HG03520 (cell line): ENCODE measurements at regions not wholly inside any gene's neighbourhood (a gene's known extent, or its start where the extent isn't known, plus 50 kb on each side); places are given as distances from the start of the nearest gene placed in this dataset.
"Not testable (repeated sequence)": the region's sequence is repeated elsewhere in the genome, so short reads cannot be mapped to it uniquely, and the experiment has no call there.

ENCODE experiments used
- ATAC-seq: cut with Tn5 transposase; IDR thresholded peaks from one replicate; pipeline ENCODE4 v1.9.1; 2021; ENCODE audit warnings: mild to moderate bottlenecking, moderate library complexity; ENCODE audit not compliant: unreplicated experiment

- no peak for ATAC-seq
Measured at GRCh38 chr10:3876350-3876962, 91.4 kb upstream of the KLF6 start.

DNA sequence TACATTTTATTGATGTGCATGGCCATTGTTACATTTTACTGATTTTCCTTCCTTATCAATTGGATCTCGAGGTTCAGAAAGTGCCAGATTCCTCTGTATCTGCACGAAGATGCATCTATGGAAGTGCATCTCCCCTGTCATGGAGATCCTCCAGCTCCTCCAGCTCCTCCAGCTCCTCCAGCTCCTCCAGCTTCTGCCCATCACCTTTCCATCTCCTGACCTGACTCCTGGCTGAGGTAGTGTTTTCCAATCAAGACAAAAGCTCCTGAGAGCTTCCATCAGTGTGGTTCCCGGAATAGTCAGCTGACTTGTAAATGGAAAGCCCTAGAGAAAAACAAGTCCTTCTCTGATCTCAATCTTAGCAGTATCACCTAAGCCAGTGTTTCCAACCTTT lies 90.8 kb upstream of the KLF6 start:
- no peak for ATAC-seq

GRCh38 chr10:3874990-3875841 lies 90.2 kb upstream of the KLF6 start:
- ATAC-seq: peak; percentile 57

GRCh38 chr10:3874610-3874989 lies 89.6 kb upstream of the KLF6 start:
- ATAC-seq: not testable (repeated sequence)

- ATAC-seq: peak; percentile 66
Measured at GRCh38 chr10:3873728-3874461, 88.9 kb upstream of the KLF6 start.

- ATAC-seq: no peak
Measured at GRCh38 chr10:3872712-3873329, 87.8 kb upstream of the KLF6 start.

DNA sequence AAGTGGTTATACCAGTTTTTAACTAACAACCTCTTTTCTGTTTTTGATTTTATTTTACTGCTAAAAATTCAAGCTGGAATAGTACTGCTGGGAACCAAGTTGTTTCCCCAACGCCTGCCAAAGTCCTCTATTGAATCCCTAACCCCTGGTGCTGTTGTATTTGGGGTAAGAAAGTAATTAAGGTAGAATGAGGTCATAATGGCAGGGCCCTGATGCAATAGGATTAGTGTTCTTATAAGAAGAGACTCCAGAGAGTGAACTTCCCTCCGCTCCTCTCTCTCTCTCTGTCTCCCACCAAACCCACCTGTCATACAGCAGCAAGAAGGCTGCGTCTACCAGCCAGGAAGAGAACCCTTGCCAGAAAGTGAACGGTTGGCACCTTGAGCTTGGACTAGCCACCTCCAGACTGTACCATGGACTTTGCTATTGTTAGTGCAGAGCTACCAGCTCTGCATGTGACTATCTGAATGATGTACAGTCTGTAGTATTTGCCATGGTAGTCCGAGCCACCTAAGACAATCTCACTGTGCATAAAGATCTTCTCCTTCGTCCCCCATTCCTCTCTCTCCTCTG lies 86.5 kb upstream of the KLF6 start:
- ATAC-seq: no peak

DNA sequence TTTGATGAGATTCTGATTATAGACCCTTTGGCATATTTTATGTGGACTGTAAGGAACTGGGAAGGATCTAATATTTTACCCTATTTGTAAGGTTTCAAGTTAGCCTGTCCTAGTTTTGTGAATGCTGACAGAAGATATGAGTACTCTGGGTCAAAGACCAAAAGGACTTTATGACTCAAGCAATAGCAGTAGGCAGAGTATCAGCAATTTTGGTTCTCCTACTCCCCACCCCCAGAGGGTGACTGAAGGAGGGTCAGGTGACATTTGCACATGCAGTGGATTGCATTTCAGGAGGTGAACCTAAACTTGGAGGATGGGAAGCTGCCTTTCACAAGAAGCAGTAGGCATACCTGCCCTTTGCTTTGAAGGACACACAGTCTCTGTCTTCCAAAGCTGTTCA lies 84.0 kb upstream of the KLF6 start:
- peak; percentile 42 for ATAC-seq

- ATAC-seq: no peak
Measured at GRCh38 chr10:3868271-3868664, 83.3 kb upstream of the KLF6 start.

DNA sequence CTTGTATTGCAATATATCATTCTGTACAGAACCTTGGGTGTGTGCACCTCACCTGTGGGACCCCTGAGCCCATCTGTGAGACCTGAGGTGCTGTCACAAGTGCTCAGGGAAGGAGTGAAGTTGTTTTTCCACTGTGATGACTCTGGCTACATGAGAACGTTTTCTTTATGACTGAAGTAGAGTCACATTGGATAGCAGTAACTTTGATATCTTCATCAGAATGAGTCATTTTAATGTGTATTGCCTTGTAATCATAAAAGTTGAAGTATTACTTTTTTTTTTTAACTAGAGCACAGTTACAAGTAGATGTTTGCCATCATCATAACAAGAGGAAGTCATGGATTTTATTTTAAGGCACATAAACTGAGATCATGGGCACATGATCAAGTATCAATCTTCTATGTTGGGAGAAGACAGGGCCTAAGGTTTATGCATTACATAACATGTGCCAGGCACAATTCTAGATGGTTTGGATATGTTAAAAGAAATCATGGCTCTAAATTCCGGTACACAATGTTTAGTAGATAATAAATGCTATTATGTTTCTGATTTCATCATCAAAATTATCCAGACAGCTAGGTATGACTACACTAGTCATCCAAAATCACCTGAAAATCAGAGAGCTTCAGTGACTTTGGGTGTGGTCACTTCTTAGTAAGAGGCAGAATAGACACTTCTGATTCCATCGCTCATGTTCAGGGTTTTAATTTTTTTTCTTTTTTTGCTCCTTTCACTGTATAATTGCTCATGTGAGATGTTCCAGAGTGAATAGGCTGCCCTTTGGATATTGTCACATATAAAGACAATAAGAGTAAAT lies 82.7 kb upstream of the KLF6 start:
- no peak for ATAC-seq

GRCh38 chr10:3866332-3866731 lies 81.3 kb upstream of the KLF6 start:
- no peak for ATAC-seq

- ATAC-seq: no peak
Measured at GRCh38 chr10:3865565-3865964, 80.6 kb upstream of the KLF6 start.

DNA sequence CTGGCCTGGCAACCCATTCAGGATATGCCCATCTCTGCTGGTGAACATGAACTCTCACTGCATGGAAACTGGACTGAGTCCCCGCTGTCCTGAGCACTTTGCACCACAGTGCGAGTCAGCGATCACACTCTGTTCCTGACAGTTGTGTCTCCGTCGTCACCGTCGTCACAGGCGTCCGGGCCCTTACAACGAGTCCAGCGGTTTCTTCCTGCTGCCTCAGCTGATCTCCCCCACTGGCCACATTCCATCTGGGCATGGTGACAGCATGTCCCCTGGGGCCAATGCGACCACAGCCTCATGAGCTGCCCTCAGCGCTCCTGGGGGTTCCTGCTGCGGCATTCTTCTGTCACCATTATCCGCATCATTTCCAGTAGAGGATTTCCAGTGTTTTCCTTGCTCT lies 76.8 kb upstream of the KLF6 start:
- no peak for ATAC-seq

- ATAC-seq: no peak
Measured at GRCh38 chr10:3858051-3858845, 73.2 kb upstream of the KLF6 start.

DNA sequence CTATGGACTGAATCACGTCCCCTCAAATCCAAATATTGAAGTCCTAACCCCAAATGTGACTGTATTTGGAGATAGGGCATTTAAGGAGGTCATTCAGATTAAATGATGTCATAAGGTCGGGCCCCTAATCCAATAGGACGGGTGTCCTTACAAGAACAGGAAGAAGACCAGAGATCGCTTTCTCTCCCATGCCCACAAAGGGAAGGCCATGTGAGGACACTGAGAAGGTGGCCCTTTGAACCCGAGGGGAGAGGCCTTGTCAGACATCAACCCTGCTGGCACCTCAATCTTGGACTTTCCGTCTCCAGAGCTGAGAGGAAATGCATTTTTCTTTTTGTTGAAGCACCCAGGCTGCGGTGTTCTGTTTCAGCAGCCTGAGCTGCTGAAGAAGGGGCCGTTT lies 72.3 kb upstream of the KLF6 start:
- ATAC-seq: no peak

GRCh38 chr10:3856593-3856992 lies 71.6 kb upstream of the KLF6 start:
- ATAC-seq: no peak

DNA sequence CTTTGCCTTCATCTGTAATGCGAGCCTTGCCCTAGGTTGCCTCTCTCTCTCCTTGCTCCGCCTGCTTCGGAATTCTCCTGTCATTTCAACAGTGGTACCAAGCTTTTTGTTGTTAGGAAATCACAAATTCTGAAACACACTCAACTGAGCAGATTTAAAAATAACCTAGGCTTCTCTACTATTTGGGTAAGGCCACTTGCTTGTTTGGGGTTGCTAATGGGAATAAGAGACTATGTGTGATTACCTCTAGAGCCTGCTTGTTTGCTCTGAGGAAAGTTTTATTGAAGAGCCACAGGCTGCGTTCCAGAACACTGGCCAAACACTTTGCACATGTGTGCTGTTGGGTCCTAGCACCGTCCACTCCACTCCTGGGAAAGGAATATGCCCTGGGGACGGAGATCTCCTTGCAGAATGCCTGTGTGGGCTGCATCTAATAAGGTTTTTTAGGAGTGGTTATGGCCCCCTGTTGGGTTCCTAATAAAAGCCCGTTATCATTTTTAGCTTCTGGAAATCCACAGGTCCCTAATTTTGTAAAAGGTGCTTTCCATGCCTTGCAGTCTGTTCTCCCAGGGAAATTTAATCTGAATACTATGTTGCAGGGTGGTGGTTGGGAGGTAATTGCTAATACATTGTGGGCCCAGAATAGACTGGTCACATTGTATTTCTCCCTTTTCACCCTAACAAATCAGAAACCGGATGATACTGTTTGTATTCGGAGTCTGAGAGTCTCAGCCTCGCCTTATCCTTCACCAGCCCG lies 68.7 kb upstream of the KLF6 start:
- ATAC-seq: no peak

- ATAC-seq: no peak
Measured at GRCh38 chr10:3853016-3853415, 68.0 kb upstream of the KLF6 start.
